Kidney (tissue), 13 donors: ENCODE measurements at regions not wholly inside any gene's neighbourhood (a gene's known extent, or its start where the extent isn't known, plus 50 kb on each side); places are given as distances from the start of the nearest gene placed in this dataset.

Experiments
- DNase-seq, 5 donors: peaks; one replicate each; pipeline ENCODE4 v3.0.0-alpha.2; 2013 to 2020
- FAIRE-seq: peaks from 2 replicates; lab custom pipeline; 2012; peaks lifted over from hg19 to GRCh38; lab: Jason Lieb, UNC
- H3K27ac ChIP-seq, 2 donors: one replicate each; pipeline ENCODE4 v1.7.0; 2013; ENCODE audit warnings: low read depth in 2 of 2, low read length in 2 of 2, inconsistent platforms in 1 of 2
- H3K27me3 ChIP-seq: one replicate; pipeline ENCODE4 v1.7.1; 2013; ENCODE audit warnings: low read length, inconsistent platforms; ENCODE audit not compliant: control insufficient read depth, insufficient read depth
- H3K36me3 ChIP-seq, 3 donors: one replicate each; pipeline versions ENCODE4 v1.7.0 to v1.7.1; 2013; ENCODE audit warnings: low read length in 3 of 3, control low read depth in 1 of 3, inconsistent platforms in 1 of 3; ENCODE audit not compliant: insufficient read depth in 3 of 3, control insufficient read depth in 2 of 3
- H3K4me1 ChIP-seq, 3 donors: one replicate each; pipeline versions ENCODE4 v1.7.0 to v1.7.1; 2013; ENCODE audit warnings: low read length in 3 of 3, inconsistent platforms in 1 of 3, low read depth in 1 of 3; ENCODE audit not compliant: control insufficient read depth in 2 of 3, insufficient read depth in 2 of 3
- H3K4me3 ChIP-seq, 3 donors: one replicate each; pipeline versions ENCODE4 v1.7.0 to v1.8.1; 2013; ENCODE audit warnings: low read length in 3 of 3, control low read depth in 1 of 3, inconsistent platforms in 1 of 3
- H3K9ac ChIP-seq, 3 donors: one replicate each; pipeline versions ENCODE4 v1.7.0 to v1.7.1; 2013; ENCODE audit warnings: low read length in 3 of 3, control low read depth in 1 of 3, inconsistent platforms in 1 of 3
- H3K9me3 ChIP-seq, 3 donors: one replicate each; pipeline versions ENCODE4 v1.7.0 to v1.7.1; 2013; ENCODE audit warnings: low read length in 3 of 3, control low read depth in 1 of 3, inconsistent platforms in 1 of 3; ENCODE audit not compliant: control insufficient read depth in 2 of 3, insufficient read depth in 1 of 3
- CTCF ChIP-seq: IDR thresholded peaks from 3 replicates; pipeline ENCODE4 v1.5.1; 2012; ENCODE audit warnings: mild to moderate bottlenecking, moderate library complexity, borderline replicate concordance; ENCODE audit not compliant: insufficient read depth; ENCODE audit errors: extremely low read depth
- intact Hi-C: fragments of 100-400 bp; cut with DNase I; formaldehyde crosslinking; loops from one replicate; pipeline ENCODE4 v1.11.1; 2022
- donor health status: control.
- donor health status: control.
- donor health status: control.
- donor health status: control.
- donor health status: control.
- donor health status: DM: yes; HTN: yes; CAD: no.
- donor health status: Normal renal cell carcinoma (clear cell type).

- Histone ChIP-seq H3K27me3 (no peaks in the 10 kb centered on the region), H3K36me3 (no peaks in the 10 kb centered on the region), H3K9ac (no peak overlapping the region), H3K27ac (no peak overlapping the region), H3K4me3 (no peak overlapping the region), H3K9me3 (peaks cover 0 to 5% (median 0%) of the 10 kb centered on the region in 3 donors), H3K4me1 (no peaks in the 10 kb centered on the region)
- DNase-seq (peak in 2 of 5 donors; percentile 21 to 79), FAIRE-seq (no peak)
- no peak for TF ChIP-seq CTCF
- intact Hi-C loops, result no loop called here
Measured at GRCh38 chr2:188798159-188798558, 176.0 kb upstream of the COL3A1 start.

DNA sequence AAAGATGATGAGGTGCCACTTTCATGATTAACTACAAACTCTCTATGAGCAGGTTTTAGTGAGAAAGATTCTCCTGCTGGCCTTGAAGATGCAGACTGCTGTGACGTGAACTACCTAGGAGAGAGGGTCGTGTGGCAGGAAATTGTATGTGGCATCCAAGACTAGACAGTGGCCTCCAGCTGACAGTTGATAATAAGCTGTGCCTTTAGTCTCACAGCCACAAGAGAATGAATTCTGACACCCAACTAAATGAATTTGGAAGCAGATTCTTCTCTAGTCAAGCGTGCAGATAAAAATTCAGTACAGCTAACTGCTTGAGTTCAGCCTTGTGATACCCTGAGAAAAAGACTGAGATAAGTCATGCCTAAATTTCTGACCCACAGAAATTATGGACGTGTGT, 169.0 kb upstream of the COL3A1 start:
- Histone ChIP-seq H3K27me3 (no peaks in the 10 kb centered on the region), H3K9me3 (peaks cover 0 to 11% (median 0%) of the 10 kb centered on the region in 3 donors), H3K4me1 (no peaks in the 10 kb centered on the region), H3K27ac (no peak overlapping the region), H3K4me3 (no peak overlapping the region), H3K36me3 (no peaks in the 10 kb centered on the region), H3K9ac (no peak overlapping the region)
- FAIRE-seq (no peak), DNase-seq (no peak)
- intact Hi-C loops, result no loop called here
- no peak for TF ChIP-seq CTCF

GRCh38 chr2:188808947-188809355, 165.2 kb upstream of the COL3A1 start:
- H3K9me3 ChIP-seq, result no peaks in the 10 kb centered on the region
- DNase-seq (no peak), FAIRE-seq (no peak)
- H3K4me1 ChIP-seq, result no peaks in the 10 kb centered on the region
- H3K27me3 ChIP-seq, result no peaks in the 10 kb centered on the region
- H3K9ac ChIP-seq, result no peak overlapping the region
- H3K27ac ChIP-seq, result no peak overlapping the region
- no peaks in the 10 kb centered on the region for H3K36me3 ChIP-seq
- no peak overlapping the region for H3K4me3 ChIP-seq
- no peak for TF ChIP-seq CTCF
- intact Hi-C loops, result no loop called here

GRCh38 chr2:188810586-188810985, 163.6 kb upstream of the COL3A1 start:
- TF ChIP-seq CTCF, result no peak
- no peaks in the 10 kb centered on the region for H3K4me1 ChIP-seq
- H3K9me3 ChIP-seq, result no peaks in the 10 kb centered on the region
- no peak for DNase-seq
- no peaks in the 10 kb centered on the region for H3K27me3 ChIP-seq
- no peak overlapping the region for H3K9ac ChIP-seq
- H3K4me3 ChIP-seq, result no peak overlapping the region
- intact Hi-C loops, result no loop called here
- no peak overlapping the region for H3K27ac ChIP-seq
- no peak for FAIRE-seq
- no peaks in the 10 kb centered on the region for H3K36me3 ChIP-seq
